GM12874 (cell line): ENCODE measurements at regions not wholly inside any gene's neighbourhood (a gene's known extent, or its start where the extent isn't known, plus 50 kb on each side); places are given as distances from the start of the nearest gene placed in this dataset.

Source experiments
- CTCF ChIP-seq: IDR thresholded peaks from 2 replicates; pipeline ENCODE4 v1.5.1; 2011; ENCODE audit warnings: low read depth, mild to moderate bottlenecking, control low read depth, low read length, moderate library complexity; ENCODE audit not compliant: insufficient read depth

GRCh38 chr1:213737398-213738035 lies 250.3 kb upstream of the PROX1 start:
- TF ChIP-seq CTCF = no peak

- no peak for TF ChIP-seq CTCF
Measured at GRCh38 chr1:213738658-213739057, 249.1 kb upstream of the PROX1 start.

- TF ChIP-seq CTCF = no peak
Measured at GRCh38 chr1:213742992-213743391, 244.8 kb upstream of the PROX1 start.

GRCh38 chr1:213744780-213745179 lies 243.0 kb upstream of the PROX1 start:
- no peak for TF ChIP-seq CTCF

GRCh38 chr1:213745451-213745850 lies 242.3 kb upstream of the PROX1 start:
- no peak for TF ChIP-seq CTCF

- no peak for TF ChIP-seq CTCF
Measured at GRCh38 chr1:213749558-213749957, 238.2 kb upstream of the PROX1 start.

GRCh38 chr1:213750231-213751063 lies 237.3 kb upstream of the PROX1 start:
- TF ChIP-seq CTCF = no peak
